Duodenal mucosa (tissue), 2 donors: ENCODE measurements at regions not wholly inside any gene's neighbourhood (a gene's known extent, or its start where the extent isn't known, plus 50 kb on each side); places are given as distances from the start of the nearest gene placed in this dataset.

Experiments
- H3K27ac ChIP-seq: one replicate; pipeline ENCODE4 v1.7.0; 2013; ENCODE audit warnings: low read depth, low read length
- H3K27me3 ChIP-seq, 2 donors: one replicate each; pipeline ENCODE4 v1.7.0; 2013; ENCODE audit warnings: low read length in 2 of 2, control low read depth in 1 of 2; ENCODE audit not compliant: insufficient read depth in 2 of 2, control insufficient read depth in 1 of 2
- H3K36me3 ChIP-seq, 2 donors: one replicate each; pipeline ENCODE4 v1.7.0; 2013; ENCODE audit warnings: low read length in 2 of 2, control low read depth in 1 of 2; ENCODE audit not compliant: insufficient read depth in 2 of 2, control insufficient read depth in 1 of 2
- H3K4me1 ChIP-seq, 2 donors: one replicate each; pipeline ENCODE4 v1.7.0; 2013; ENCODE audit warnings: low read length in 2 of 2, control low read depth in 1 of 2; ENCODE audit not compliant: insufficient read depth in 2 of 2, control insufficient read depth in 1 of 2
- H3K4me3 ChIP-seq, 2 donors: one replicate each; pipeline ENCODE4 v1.7.0; 2013; ENCODE audit warnings: low read length in 2 of 2, low read depth in 1 of 2
- H3K9ac ChIP-seq, 2 donors: one replicate each; pipeline ENCODE4 v1.7.0; 2013; ENCODE audit warnings: low read length in 2 of 2, low read depth in 1 of 2
- H3K9me3 ChIP-seq, 2 donors: one replicate each; pipeline ENCODE4 v1.7.0; 2013; ENCODE audit warnings: low read length in 2 of 2, control low read depth in 1 of 2; ENCODE audit not compliant: control insufficient read depth in 1 of 2

DNA sequence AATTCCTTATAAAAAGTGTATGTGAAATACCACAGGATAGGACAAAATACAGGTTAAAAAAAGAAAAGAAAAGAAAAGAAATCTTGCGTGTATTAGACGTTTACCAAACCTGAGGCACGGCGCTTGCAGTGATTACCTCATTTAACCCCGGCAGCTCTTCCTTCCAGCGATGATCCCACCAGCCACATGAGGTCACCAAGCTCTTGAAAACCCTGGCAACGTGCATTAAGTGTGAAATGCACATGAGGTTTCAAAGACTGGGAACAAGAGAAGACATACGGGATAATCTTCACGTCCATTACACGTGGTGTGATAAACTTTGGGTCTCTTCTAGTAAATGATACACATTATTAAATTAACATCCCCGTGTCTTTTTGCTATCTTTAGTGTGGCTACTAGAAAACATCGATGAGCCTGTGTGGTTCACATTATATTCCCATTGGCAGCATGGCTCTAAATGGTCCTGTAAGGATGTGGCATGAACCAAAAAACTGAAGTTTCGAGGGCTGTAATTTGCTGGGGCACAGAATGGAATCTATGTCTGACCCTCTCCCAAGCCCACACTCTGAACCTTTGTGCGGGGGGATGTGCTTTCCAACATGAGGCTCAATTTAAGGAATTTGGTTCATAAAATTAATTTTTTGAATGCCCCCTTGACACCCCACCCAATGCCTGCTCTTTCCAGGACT lies 59.2 kb upstream of the THBS2 start:
- Histone ChIP-seq H3K36me3 (no peaks in the 10 kb centered on the region), H3K27me3 (no peaks in the 10 kb centered on the region), H3K4me3 (no peak overlapping the region), H3K9me3 (no peaks in the 10 kb centered on the region), H3K9ac (no peak overlapping the region), H3K27ac (no peak overlapping the region), H3K4me1 (no peaks in the 10 kb centered on the region)

GRCh38 chr6:169310983-169311382 lies 57.3 kb upstream of the THBS2 start:
- Histone ChIP-seq H3K36me3 (no peaks in the 10 kb centered on the region), H3K27ac (no peak overlapping the region), H3K9me3 (no peaks in the 10 kb centered on the region), H3K27me3 (no peaks in the 10 kb centered on the region), H3K4me1 (no peaks in the 10 kb centered on the region), H3K4me3 (no peak overlapping the region), H3K9ac (no peak overlapping the region)
